ENCODE measurements at regions not wholly inside any gene's neighbourhood (a gene's known extent, or its start where the extent isn't known, plus 50 kb on each side); places are given as distances from the start of the nearest gene placed in this dataset.
"Not testable (repeated sequence)": the region's sequence is repeated elsewhere in the genome, so short reads cannot be mapped to it uniquely, and the experiment has no call there.

GRCh38 chr20:54745780-54746179 is 270.4 kb downstream of the DOK5 start:
- H3K27ac ChIP-seq: no peak overlapping the region
- no peak for TF ChIP-seq CTCF (conservative IDR thresholded peaks at IDR 0.05)

- no peak for TF ChIP-seq CTCF (conservative IDR thresholded peaks at IDR 0.05)
- H3K27ac ChIP-seq: peak overlapping the region; percentile 59; the same call in 1 of the 2 replicates
Observed at GRCh38 chr20:54744097-54744496, 268.7 kb downstream of the DOK5 start.

GRCh38 chr20:54742193-54742592 is 266.8 kb downstream of the DOK5 start:
- no peak for TF ChIP-seq CTCF (conservative IDR thresholded peaks at IDR 0.05)
- H3K27ac ChIP-seq: no peak overlapping the region

- no peak for TF ChIP-seq CTCF (conservative IDR thresholded peaks at IDR 0.05)
- no peak overlapping the region for H3K27ac ChIP-seq
Observed at GRCh38 chr20:54736421-54736820, 261.0 kb downstream of the DOK5 start.

- no peak overlapping the region for H3K27ac ChIP-seq
- TF ChIP-seq CTCF (conservative IDR thresholded peaks at IDR 0.05): no peak
Observed at GRCh38 chr20:54733687-54734086, 258.3 kb downstream of the DOK5 start.

DNA sequence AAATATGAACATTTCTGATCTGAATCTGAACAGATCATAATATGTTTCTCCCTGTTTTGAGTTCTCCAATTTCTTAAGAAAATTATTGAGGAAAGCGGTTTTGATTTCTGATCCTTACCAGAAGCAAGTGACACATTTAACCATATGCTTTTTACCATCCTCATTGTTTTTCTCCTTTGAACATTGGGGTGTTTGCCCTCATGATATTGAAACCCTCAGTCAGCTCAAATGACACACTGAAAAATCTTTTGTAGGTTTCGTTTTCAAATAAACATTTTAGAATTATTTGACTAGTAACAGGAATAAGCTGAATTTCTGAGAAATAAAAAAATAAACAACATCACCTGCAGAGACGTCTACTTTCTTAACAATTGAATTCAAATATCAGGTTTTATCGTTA is 252.1 kb downstream of the DOK5 start:
- H3K27ac ChIP-seq: no peak overlapping the region
- TF ChIP-seq CTCF (conservative IDR thresholded peaks at IDR 0.05): no peak

DNA sequence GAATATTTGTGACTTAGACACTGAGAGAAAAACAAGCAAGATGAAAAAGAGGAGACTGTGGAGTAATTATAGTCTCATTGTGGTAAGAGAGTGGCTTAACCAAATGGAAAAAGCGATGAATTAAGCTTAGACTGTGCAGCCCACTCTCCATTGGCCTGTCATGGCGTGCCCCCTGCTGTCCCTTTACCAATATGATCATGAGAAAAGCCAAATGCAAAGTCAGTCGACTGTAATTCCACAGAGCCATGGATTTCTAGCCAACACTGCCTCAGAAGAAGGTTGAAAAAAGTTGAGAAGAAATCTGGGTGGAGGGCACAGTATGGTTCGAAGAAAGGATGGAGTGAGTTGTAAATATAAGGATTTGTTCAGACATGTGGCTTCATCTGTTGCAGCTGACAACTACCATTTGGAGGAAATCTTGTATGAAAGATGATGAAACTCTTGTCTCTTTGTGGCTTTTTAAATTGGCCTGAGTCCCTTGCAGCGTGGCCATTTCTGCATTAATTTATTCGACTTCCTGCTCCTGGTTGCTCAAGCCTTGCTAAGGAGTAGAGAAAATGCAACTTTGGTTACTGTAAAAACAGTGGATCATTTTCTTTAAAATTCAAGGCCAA is 251.4 kb downstream of the DOK5 start:
- no peak overlapping the region for H3K27ac ChIP-seq
- TF ChIP-seq CTCF (conservative IDR thresholded peaks at IDR 0.05): peak; percentile 42

DNA sequence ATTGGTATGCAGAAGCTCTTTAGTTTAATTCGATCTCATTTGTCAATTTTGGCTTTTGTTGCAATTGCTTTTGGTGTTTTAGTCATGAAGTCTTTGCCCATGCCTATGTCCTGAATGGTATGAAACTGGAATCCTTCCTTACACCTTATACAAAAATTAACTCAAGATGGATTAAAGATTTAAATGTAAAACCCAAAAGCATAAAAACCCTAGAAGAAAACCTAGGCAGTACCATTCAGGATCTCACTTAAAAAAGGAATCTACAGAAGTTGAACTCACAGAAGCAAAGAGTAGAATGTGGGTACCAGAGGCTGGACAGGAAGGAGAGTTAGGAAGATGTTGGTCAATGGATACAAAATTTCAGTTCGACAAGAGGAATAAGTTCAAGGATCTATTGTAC is 249.9 kb downstream of the DOK5 start:
- not testable (repeated sequence) for H3K27ac ChIP-seq
